Stimulated activated naive CD8-positive, alpha-beta T cell treated with anti-CD3 and anti-CD28 coated beads, Interleukin-15, Interleukin-2, amounts not matched to agents 100 U/mL and 50 U/mL, for 24 hours (primary cell): ENCODE measurements at regions not wholly inside any gene's neighbourhood (a gene's known extent, or its start where the extent isn't known, plus 50 kb on each side); places are given as distances from the start of the nearest gene placed in this dataset.
"Not testable (repeated sequence)": the region's sequence is repeated elsewhere in the genome, so short reads cannot be mapped to it uniquely, and the experiment has no call there.

ENCODE experiments used
- ATAC-seq: fragments of 150-1000 bp; cut with Tn5 transposase; one replicate; pipeline ENCODE4 v1.10.0; 2021
- DNase-seq: peaks from one replicate; pipeline ENCODE4 v3.0.0; 2021

DNA sequence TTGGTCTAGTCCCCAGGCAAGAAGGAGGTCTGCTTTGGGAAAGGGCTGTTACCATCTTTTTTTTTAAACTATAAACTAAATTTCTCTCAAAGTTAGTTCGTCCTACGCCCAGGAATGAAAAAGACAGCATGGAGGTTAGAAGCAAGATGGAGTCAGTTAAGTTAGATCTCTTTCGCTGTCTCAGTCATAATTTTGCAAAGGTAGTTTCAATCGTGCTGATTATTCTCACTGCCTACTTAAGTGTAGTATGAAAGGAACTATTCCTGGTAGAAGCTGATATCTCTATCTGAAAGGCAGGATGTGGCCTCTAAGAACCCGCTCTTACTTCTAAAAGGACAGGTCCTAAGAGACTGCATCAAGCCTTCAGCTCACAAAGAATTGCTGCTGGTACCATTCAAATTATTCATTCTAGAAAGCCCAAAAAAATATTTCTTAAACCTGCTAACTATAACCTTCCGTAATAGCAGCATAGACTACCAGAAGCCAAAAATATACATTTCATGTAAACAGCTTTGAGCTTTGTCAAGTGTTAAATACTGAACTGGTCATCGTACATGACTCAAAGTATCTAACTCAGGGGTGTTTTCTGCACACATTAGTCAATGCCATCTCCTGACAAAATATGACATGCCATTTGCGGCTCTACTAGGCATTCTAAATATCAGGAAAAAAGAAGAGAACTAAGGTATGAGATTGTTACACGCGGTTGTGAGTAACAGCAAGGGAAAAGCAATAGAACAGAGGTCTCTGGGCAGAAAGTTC lies 96.0 kb upstream of the CCDC80 start:
- DNase-seq = no peak
- ATAC-seq = no peak

DNA sequence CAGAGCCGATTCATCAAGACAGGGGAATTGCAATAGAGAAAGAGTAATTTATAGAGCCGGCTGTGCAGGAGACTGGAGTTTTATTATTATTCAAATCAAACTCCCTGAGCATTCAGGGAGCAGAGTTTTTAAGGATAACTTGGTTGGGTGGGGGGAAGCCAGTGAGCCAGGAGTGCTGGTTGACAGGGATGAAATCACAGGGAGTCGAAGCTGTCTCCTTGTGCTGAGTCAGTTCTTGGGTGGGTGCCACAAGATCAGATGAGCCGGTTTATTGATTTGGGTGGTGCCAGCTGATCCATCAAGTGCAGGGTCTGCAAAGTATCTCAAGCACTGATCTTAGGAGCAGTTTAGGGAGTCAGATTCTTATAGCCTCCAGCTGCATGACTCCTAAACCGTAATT lies 95.4 kb upstream of the CCDC80 start:
- ATAC-seq = no peak
- no peak for DNase-seq

DNA sequence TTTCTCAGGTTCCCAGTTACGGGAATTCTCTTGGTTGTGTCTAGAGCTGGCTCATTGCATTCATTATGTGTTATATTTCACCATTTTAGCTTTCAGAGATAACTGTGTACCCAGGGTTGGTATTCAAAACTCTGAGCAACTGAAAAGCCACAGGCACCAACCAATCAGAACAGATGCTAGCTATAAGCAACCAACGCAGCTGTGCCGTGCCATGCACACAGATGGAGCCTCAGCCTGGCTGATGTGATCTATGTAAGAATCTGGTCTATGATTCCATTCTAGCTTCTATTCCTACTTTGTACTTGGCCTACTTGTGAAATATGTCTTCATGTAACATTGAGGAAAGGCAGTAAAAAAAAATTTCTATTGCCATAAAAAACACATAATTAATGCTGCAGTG lies 95.0 kb upstream of the CCDC80 start:
- ATAC-seq = no peak
- DNase-seq = no peak

DNA sequence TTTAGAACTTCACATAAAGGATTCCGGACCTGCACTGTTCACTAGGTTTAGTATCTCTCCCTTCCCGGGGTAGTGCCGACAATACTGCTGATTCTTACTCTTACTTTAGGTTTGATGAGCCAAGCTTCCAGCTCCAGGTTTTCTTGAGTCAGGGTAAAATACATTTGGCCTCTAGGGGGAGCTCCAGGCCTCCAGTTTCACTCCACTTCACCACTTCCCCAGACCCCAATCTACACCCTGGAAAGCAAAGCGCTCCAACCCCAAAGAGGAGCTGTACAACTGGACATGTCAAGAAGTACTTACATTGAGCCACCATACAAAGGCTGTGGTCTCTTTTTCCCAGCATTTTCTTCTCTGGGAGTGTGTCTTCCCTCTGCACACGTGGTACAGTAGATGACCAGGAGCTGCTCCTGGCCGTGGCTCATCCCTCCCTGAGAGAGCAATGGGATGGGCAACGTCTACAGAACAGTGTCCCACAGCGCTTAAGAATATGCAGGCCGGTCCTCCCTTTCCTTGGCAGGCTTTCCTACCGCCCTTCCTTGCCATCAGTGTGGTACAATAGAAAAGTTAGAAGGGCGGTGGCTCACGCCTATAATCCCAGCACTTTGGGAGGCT lies 93.9 kb upstream of the CCDC80 start:
- ATAC-seq (peak; percentile 68), DNase-seq (peak; percentile 75)

DNA sequence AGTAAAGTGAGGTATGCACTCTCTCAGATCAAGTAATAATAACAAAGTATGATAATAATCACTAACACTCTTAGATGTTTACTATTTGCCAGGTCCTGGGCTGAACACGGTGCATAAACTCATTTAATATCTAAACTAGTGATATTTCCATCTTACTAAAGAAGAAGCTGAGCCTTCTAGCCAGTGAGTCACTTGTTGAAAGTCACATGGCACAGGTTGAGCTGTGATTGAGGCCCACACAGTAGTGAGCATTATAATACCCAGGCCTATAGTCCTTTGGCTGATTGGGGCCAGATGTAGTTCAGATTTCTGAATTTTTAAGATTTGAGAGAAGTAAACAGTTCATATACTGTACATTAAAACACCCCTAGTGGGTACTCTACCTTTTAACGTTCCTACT lies 93.2 kb upstream of the CCDC80 start:
- DNase-seq (no peak), ATAC-seq (no peak)

DNA sequence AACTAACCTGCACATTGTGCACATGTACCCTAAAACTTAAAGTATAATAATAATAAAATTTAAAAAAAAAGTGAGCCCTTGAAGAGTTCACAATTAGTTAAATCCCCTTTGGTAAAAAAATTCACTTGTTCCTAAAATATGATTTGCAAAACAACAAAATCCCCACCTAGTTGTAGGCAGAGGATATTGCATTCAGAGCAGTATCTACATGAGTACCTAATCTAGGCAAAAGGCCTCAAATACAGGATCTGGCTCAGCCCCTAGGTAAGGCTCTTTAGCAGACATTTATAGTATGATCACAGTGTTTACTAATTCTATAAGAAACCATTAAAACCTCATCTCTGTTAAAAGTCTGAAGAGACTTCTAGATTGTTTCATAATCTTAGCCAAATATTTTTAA lies 89.3 kb upstream of the CCDC80 start:
- no peak for DNase-seq
- ATAC-seq = no peak

DNA sequence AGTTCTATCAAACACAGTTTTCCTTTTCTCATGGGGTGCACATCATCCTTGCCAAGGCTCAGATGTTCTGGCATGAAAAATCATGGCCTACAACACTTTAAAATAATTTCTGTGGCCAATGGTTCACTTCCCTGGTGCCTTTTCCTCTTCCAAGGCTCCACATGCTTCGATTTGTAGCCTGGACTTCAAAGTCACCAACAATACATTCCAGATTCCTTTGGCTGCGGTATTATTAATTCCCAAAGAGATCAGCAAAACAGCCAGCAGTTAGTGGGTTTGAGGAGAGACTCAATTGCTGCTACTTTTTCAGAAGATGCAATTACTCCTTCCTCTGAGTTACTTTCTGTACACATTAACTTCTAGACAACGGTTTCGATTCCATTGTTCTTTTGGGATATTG lies 80.3 kb upstream of the CCDC80 start:
- DNase-seq (no peak), ATAC-seq (no peak)

DNA sequence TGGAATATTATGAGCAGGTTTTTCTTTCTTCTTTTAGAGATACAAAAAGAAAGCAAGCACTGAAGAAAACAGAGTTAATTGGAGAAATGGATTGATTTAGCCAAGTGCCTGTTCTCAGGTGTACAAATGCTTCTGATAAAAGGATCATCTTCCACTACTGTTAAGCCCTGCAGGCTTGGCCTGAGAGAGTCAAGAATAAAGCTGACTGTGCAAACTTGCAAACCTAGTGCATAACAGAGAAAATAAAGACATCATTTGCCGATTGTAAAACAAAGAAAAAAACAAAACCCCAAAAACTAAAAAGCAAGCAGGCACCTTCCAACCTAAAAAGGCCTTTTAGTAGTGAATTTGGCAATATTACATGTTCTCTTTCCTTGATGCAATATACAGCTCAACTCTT lies 78.0 kb upstream of the CCDC80 start:
- ATAC-seq = no peak
- no peak for DNase-seq

DNA sequence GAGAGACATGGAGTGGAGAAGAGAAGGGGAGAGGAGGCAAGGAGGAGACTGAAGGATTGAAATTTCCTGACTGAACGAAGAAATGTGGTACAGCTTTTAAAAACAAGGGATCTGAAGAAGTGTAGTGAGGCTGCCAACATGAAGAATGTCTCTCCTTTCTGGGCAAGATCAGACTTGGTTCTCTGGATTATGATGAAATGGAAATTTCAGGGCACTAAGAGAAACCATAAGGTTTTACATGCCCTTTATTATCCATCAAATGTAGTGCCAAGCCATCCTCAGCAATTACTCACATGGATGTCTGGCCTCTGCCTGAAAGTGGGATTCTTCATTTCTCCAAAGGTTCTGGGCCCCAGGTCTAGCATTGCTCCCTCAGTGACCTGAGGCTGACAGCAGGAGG lies 77.6 kb upstream of the CCDC80 start:
- DNase-seq = no peak
- ATAC-seq = no peak

DNA sequence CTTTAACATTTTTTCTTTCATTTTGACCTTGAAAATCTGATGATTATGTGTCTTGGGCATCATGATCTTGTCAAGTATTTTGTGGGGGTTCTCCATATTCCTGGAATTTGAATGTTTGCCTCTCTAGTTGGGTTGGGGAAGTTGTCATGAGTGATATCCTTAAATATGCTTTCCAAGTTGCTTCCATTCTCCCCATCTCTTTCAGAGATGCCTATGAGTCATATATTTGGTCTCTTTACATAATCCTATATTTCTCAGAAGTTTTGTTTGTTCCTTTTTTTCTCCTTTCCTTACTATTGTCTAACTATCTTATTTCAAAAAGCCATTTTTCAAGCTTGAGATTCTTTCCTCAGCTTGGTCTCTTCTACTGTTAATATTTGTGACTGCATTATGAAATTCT lies 69.0 kb upstream of the CCDC80 start:
- ATAC-seq (no peak), DNase-seq (no peak)

DNA sequence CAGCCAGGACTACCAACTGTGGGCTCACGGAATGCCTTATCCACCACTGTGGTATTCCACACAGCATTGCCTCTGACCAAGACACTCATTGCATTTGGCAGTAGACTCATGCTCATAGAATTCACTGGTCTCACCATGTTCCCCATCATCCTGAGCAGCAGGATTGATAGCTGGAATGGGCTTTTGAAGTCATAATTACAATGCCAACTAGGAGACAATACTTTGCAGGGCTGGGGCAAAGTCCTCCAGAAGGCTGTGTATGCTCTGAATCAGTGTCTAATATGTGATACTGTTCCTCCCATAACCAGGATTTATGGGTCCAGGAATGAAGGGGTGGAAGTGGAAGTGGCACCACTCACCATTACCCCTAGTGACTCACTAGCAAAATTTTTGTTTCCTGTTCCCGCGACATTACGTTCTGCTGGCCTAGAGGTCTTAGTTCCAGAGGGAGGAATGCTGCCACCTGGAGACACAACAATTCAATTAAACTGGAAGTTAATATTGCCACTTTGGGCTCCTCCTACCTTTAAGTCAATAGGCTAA lies 58.6 kb upstream of the CCDC80 start:
- ATAC-seq = no peak
- DNase-seq = no peak

DNA sequence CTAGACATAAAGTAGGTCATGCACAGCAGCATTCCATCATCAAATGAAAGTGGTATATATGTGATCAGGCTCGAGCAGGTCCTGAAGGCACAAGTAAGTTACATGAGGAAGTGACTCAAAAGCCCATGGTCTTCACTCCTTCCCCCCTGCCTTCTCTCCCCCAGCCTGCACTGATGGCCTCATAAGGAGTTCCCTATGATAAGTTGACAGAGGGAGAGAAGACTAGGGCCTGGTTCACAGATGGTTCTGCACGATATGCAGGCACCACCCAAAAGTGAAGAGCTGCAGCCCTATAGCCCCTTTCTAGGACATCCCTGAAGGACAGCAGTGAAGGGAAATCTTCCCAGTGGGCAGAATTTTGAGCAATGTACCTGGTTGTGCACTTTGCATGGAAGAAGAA lies 57.5 kb upstream of the CCDC80 start:
- not testable (repeated sequence) for DNase-seq, ATAC-seq

DNA sequence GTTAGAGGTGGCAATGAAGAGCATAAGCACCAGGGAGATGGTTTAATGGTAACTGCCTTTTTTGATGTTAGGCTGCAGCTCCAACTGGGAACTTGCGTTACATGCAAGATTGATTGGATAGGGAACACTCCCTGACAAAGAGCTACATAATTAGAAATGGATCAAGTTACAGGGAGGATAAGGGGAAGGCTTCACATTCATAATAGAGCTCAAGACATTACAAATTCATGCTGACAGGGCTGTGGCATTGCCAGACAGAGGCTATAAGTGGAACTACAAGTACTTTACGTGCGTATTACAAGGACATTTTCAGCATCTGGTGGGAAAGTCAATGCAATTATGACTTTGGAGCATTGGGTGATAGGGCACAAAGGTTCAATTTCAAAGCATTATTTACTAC lies 55.3 kb upstream of the CCDC80 start:
- ATAC-seq = not testable (repeated sequence)

DNA sequence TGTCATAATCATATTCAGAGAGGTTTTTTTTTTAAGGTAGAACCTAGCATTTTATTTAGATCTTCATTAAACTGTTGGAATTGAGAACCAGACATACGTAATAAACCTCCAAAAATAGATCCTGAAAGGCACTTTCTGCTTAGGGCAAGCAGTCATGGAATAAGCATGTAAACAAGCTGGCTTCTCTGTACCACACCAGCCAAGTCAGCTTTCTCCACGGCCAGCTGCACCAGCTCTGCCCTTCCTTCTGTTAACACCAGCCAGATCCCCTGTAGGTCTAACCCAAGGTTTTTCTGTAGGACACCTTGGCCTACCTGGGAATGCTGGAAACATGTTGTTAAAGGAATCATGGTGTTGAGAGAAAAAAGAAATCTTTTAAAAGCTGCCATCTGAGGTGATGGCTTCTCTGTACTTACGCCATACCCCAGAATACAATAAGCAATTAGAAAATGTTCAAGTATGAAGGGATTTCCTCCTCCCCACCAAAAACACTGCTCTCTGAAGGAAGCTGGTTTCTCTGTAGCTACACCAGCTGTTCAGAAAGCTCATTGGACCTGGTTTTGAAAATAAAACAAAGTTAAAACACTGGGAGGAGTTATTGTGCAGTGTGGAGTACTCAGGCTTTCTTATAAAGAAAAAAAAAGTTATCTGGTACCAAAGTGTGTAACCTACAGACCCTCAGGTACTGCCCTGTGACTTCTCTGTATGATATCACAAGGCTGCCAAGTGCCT lies 54.6 kb upstream of the CCDC80 start:
- DNase-seq, ATAC-seq: not testable (repeated sequence)

More for the DNA sequence above, 55.3 kb upstream of the CCDC80 start:
- not testable (repeated sequence) for DNase-seq

DNA sequence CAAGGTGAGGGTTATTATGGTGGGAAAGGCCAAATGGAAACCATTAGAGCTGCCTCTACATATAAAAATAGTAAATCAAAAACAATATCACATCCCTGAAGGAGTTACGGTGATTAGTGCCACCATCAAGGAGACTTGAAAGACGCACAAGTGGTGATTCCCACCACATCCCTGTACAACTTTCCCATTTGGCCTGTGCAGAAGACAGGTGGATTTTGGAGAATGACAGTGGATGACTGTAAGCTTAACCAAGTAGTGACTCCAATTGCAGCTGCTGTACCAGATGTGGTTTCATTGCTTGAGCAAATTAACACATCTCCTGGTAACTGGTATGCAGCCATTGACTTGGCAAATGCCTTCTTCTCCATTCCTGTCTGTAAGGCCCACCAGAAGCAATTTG lies 54.0 kb upstream of the CCDC80 start:
- not testable (repeated sequence) for DNase-seq, ATAC-seq

DNA sequence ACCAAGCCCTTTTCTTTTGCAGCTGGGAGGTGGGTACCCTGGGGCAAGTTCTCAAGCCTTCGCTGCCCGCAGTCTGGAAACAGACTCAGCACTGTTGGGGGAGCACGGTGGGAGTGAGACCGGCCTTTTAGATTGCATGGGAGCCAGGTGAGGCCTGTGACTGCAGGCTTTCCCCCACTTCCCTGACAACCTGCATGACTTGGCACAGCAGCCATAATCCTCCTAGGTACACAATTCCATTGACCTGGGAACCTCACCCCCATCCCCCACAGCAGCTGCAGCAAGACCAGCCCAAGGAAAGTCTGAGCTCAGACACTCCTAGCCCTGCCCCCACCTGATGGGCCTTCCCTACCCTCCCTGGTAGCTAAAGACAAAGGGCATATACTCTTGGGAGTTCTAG lies 52.2 kb upstream of the CCDC80 start:
- ATAC-seq = no peak
- DNase-seq = no peak
